Suprapubic skin (tissue), 4 donors: ENCODE measurements at regions not wholly inside any gene's neighbourhood (a gene's known extent, or its start where the extent isn't known, plus 50 kb on each side); places are given as distances from the start of the nearest gene placed in this dataset.

Experiments
- DNase-seq, 2 donors: peaks; one replicate each; pipeline ENCODE4 v3.0.0-alpha.2; 2019; ENCODE audit warnings: low spot score in 2 of 2
- H3K27ac ChIP-seq: fragments of 200-600 bp; sonication (generic); one replicate; pipeline ENCODE4 v1.5.1; 2019
- H3K27me3 ChIP-seq: fragments of 200-600 bp; sonication (generic); one replicate; pipeline ENCODE4 v1.5.1; 2019
- H3K36me3 ChIP-seq: fragments of 200-600 bp; sonication (generic); one replicate; pipeline ENCODE4 v1.5.1; 2019
- H3K4me1 ChIP-seq: fragments of 200-600 bp; sonication (generic); one replicate; pipeline ENCODE4 v1.5.1; 2019
- H3K4me3 ChIP-seq: fragments of 200-600 bp; sonication (generic); one replicate; pipeline ENCODE4 v1.5.1; 2019; ENCODE audit warnings: mild to moderate bottlenecking
- H3K9me3 ChIP-seq: fragments of 200-600 bp; sonication (generic); one replicate; pipeline ENCODE4 v1.5.1; 2019
- EP300 ChIP-seq: sonication (generic); formaldehyde crosslinking; IDR thresholded peaks from one replicate; pipeline ENCODE4 v1.6.1; 2017; ENCODE audit warnings: antibody characterized with exemption
- POLR2A ChIP-seq, 2 donors: fragments of 450-650 bp; IDR thresholded peaks; one replicate each; pipeline ENCODE4 v1.6.1; 2017; ENCODE audit warnings: antibody characterized with exemption in 2 of 2, mild to moderate bottlenecking in 2 of 2, moderate library complexity in 2 of 2
- POLR2AphosphoS5 ChIP-seq, 3 donors: sonication (generic); formaldehyde crosslinking; IDR thresholded peaks; one replicate each; pipeline ENCODE4 v1.6.1; 2017; ENCODE audit warnings: antibody characterized with exemption in 3 of 3
- WGBS: methylation state at CpG from one replicate; pipeline ENCODE4 v1.1.5; 2018; 5-methylcytosine and 5-hydroxymethylcytosine counted together
- TF ChIP-seq, protein P1 (sequence below), 2 donors: fragments of 200-600 bp in 1 of 2; fragments of 450-650 bp in 1 of 2; sonication (generic) in 1 of 2; IDR thresholded peaks; one replicate each; pipeline ENCODE4 v1.5.1; 2016 to 2019; ENCODE audit warnings: antibody characterized with exemption in 2 of 2, mild to moderate bottlenecking in 1 of 2, moderate library complexity in 1 of 2

DNA sequence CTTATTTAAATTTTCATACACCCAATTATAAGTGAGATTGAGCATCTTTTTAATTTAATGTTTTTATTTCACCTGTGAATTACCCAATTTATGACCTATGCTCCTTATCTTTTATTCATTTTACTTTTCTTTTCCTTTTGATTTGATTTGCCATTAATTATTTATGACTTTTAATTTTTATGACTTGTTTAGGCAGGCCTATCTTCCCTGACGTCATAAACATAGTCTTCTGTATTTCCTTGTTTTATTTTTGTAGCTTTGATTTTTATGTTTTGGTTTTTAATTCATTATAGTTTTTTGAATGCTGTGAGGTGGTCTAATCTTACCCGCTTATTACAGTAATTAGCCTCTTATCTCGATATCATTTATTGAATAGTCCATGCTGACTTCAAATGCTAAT lies 467.1 kb upstream of the FAR2 start:
- H3K4me1 ChIP-seq = no peaks in the 10 kb centered on the region
- TF ChIP-seq, protein P1, sequence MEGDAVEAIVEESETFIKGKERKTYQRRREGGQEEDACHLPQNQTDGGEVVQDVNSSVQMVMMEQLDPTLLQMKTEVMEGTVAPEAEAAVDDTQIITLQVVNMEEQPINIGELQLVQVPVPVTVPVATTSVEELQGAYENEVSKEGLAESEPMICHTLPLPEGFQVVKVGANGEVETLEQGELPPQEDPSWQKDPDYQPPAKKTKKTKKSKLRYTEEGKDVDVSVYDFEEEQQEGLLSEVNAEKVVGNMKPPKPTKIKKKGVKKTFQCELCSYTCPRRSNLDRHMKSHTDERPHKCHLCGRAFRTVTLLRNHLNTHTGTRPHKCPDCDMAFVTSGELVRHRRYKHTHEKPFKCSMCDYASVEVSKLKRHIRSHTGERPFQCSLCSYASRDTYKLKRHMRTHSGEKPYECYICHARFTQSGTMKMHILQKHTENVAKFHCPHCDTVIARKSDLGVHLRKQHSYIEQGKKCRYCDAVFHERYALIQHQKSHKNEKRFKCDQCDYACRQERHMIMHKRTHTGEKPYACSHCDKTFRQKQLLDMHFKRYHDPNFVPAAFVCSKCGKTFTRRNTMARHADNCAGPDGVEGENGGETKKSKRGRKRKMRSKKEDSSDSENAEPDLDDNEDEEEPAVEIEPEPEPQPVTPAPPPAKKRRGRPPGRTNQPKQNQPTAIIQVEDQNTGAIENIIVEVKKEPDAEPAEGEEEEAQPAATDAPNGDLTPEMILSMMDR (IDR thresholded peaks at IDR 0.05) = no peak
- H3K36me3 ChIP-seq = no peaks in the 10 kb centered on the region
- 76% methylated on average over 3 of the region's 3 CpGs for WGBS
- H3K27ac ChIP-seq = no peak overlapping the region
- H3K27me3 ChIP-seq = no peaks in the 10 kb centered on the region
- H3K4me3 ChIP-seq = no peak overlapping the region
- DNase-seq = no peak
- no peaks in the 10 kb centered on the region for H3K9me3 ChIP-seq

DNA sequence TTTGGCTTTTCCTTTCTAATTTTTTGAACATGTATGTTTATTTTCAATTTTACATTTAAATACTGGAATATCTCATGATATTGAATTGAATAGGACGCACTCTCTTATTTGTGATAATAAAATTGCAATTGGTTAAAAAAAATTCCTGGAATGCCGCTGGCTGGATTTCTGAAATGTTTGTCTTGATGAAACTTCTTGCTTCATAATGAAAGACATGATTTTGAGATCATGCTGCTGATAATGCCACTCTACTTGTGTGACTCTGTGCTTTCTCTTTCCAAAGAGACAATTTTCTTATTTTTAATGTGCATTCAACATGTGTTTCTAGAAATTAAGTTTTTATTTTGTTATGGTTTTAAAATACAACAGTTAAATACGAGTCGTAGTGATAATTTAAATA lies 465.7 kb upstream of the FAR2 start:
- Histone ChIP-seq H3K27me3 (no peaks in the 10 kb centered on the region), H3K36me3 (no peaks in the 10 kb centered on the region), H3K4me3 (no peak overlapping the region), H3K4me1 (no peaks in the 10 kb centered on the region), H3K27ac (no peak overlapping the region), H3K9me3 (no peaks in the 10 kb centered on the region)
- 59% methylated on average over 4 of the region's 4 CpGs for WGBS
- DNase-seq = no peak
- no peak for TF ChIP-seq EP300

DNA sequence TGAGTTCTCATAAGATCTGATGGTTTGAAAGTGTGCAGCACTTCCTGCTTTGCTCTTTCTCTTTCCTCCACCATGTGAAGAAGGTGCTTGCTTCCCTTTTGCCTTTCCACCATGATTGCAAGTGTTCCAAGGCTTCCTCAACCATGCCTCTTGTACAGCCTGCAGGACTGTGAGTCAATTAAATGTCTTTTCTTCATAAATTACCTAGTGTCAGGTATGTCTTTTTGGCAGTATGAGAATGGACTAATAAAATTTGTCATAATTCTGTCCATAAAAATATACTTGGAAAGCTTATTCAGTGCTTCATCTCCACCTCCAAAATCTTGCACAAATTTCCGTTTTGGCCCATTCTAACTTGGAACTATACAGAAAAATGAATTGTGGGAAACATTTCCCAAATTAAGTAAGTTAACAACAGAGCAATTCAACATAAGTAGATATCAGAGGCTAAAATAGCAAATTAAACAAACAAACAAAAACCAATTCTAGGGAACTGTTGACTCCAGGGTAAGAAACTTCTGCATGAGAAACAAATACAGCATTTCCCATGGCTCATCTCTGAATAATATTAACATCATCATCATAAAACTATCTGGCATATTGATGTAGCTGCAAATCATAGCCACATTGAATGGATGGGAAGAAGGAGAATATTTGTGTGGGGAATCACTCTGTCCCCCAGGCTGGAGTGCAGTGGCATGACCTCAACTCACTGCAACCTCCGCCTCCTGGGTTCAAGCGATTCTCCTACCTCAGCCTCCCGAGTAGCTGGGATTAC lies 459.5 kb upstream of the FAR2 start:
- Histone ChIP-seq H3K4me1 (no peaks in the 10 kb centered on the region), H3K27me3 (no peaks in the 10 kb centered on the region), H3K27ac (no peak overlapping the region), H3K4me3 (no peak overlapping the region), H3K9me3 (no peaks in the 10 kb centered on the region), H3K36me3 (no peaks in the 10 kb centered on the region)
- TF ChIP-seq POLR2AphosphoS5 (IDR thresholded peaks at IDR 0.05) (no peak), EP300 (no peak), POLR2A (IDR thresholded peaks at IDR 0.05) (no peak)
- TF ChIP-seq, protein P1 (IDR thresholded peaks at IDR 0.05) = no peak
- WGBS = 87% methylated on average over 4 of the region's 4 CpGs
- DNase-seq = no peak

DNA sequence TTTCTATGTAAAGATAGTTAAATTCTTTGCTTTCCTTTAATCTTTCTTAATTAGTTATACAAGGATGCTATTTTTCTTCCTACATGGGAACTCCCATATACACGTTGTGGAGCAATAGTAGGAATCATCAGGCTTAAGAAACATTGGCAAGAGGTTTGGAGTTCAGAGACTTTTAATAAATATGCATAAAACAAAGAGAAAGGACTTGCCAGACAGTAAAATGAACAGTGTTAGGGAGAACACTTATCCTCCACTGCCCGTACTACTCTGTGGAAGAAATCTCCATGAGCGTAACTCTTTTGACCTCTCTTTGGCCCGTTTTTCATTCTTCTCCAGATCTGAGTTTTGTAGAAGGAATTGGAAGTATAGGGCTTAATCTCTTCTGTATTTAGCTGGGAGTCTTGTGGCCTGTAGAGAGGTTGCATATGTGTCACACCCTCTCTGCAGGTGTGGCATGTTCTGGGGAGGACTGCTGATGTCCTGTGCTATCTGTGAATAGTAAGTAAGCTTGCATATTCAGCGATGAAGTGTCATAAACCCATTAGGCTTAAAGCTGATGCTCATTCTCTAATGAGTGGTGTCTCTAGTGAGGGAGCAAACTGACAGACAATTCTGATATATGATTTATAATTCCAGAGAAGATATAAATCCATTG lies 455.4 kb upstream of the FAR2 start:
- Histone ChIP-seq H3K9me3 (no peaks in the 10 kb centered on the region), H3K27me3 (no peaks in the 10 kb centered on the region), H3K36me3 (no peaks in the 10 kb centered on the region), H3K27ac (no peak overlapping the region), H3K4me1 (no peaks in the 10 kb centered on the region), H3K4me3 (no peak overlapping the region)
- no peak for DNase-seq
- TF ChIP-seq POLR2A (IDR thresholded peaks at IDR 0.05) = no peak
- no peak for TF ChIP-seq EP300
- TF ChIP-seq POLR2AphosphoS5 (IDR thresholded peaks at IDR 0.05) = no peak
- TF ChIP-seq, protein P1 (IDR thresholded peaks at IDR 0.05) = no peak
- WGBS = 82% methylated on average over 5 of the region's 5 CpGs

DNA sequence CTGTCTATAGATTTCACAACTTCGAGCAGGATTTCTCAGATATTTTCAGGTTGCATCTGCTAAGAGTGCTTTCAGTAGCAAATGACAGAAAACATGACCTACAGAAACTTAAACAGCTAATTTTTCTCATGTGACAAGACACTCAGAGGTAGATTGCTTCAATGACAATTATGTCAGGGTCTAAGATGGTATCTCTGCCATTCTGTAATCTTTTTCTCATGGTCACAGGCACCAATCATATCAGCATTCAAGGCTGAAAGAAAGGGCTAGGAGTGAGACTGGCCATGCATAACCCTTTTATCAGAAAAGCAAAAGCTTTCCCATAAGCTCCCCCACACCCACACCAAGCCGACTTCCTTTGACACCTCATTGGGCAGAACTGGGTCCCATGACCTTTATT lies 450.5 kb upstream of the FAR2 start:
- 81% methylated on average over 2 of the region's 2 CpGs for WGBS
- Histone ChIP-seq H3K4me3 (no peak overlapping the region), H3K4me1 (no peaks in the 10 kb centered on the region), H3K36me3 (no peaks in the 10 kb centered on the region), H3K27ac (no peak overlapping the region), H3K27me3 (no peaks in the 10 kb centered on the region), H3K9me3 (no peaks in the 10 kb centered on the region)
- no peak for DNase-seq
- TF ChIP-seq POLR2A (IDR thresholded peaks at IDR 0.05) (no peak), EP300 (no peak), POLR2AphosphoS5 (IDR thresholded peaks at IDR 0.05) (no peak)
- TF ChIP-seq, protein P1 (IDR thresholded peaks at IDR 0.05) = no peak
